K562 (cell line): ENCODE measurements at regions not wholly inside any gene's neighbourhood (a gene's known extent, or its start where the extent isn't known, plus 50 kb on each side); places are given as distances from the start of the nearest gene placed in this dataset.

Experiments used
- CBX2 ChIP-seq: fragments of 200-600 bp; sonication (generic); IDR thresholded peaks from one replicate; pipeline ENCODE4 v1.6.1; 2012; ENCODE audit warnings: mild to moderate bottlenecking, low read length, inconsistent platforms; ENCODE audit not compliant: insufficient read depth, poor library complexity, severe bottlenecking
- DDX20 ChIP-seq: fragments of 450-650 bp; IDR thresholded peaks from 2 replicates; pipeline ENCODE4 v1.6.1; 2016; ENCODE audit warnings: missing genetic modification characterization, low read depth, mild to moderate bottlenecking, missing compliant biosample characterization, moderate library complexity
- FOXK2 ChIP-seq, 2 experiments: fragments of 450-650 bp; IDR thresholded peaks in 1 of 2; conservative IDR thresholded peaks in 1 of 2; 2 replicates each; pipeline ENCODE4 v1.6.1; 2016; ENCODE audit warnings: low read depth in 2 of 2, mild to moderate bottlenecking in 1 of 2
- MAFG ChIP-seq: fragments of 450-650 bp; conservative IDR thresholded peaks from 2 replicates; pipeline ENCODE4 v1.6.1; 2016; ENCODE audit warnings: missing genetic modification characterization, missing compliant biosample characterization
- NR3C1 ChIP-seq: sonication (generic); formaldehyde crosslinking; IDR thresholded peaks from 2 replicates; pipeline ENCODE4 v1.8.1; 2022; ENCODE audit warnings: missing genetic modification reagents
- NRF1 ChIP-seq, 2 experiments: fragments of 450-650 bp; IDR thresholded peaks in 1 of 2; conservative IDR thresholded peaks in 1 of 2; 2 replicates each; pipeline ENCODE4 v1.6.1; 2014; ENCODE audit warnings: mild to moderate bottlenecking in 2 of 2
- PML ChIP-seq: IDR thresholded peaks from 2 replicates; pipeline ENCODE4 v1.6.1; 2012; ENCODE audit warnings: low read length, inconsistent platforms
- POLR2H ChIP-seq: IDR thresholded peaks from 2 replicates; pipeline ENCODE4 v1.6.1; 2016; ENCODE audit warnings: missing genetic modification characterization, low read depth, mild to moderate bottlenecking, control low read depth, missing compliant biosample characterization, moderate library complexity
- RBBP5 ChIP-seq: fragments of 200-600 bp; sonication (generic); IDR thresholded peaks from 2 replicates; pipeline ENCODE4 v1.6.1; 2012; ENCODE audit warnings: borderline replicate concordance, mild to moderate bottlenecking, low read length, control low read depth, inconsistent platforms; ENCODE audit not compliant: insufficient read depth, poor library complexity, severe bottlenecking
- RFX5 ChIP-seq: IDR thresholded peaks from 2 replicates; pipeline ENCODE4 v1.6.1; 2011; ENCODE audit warnings: low read depth, mild to moderate bottlenecking, improper control_type of control experiment, low read length
- TEAD2 ChIP-seq: fragments of 450-650 bp; IDR thresholded peaks from 2 replicates; pipeline ENCODE4 v1.6.1; 2016; ENCODE audit warnings: missing genetic modification characterization, control low read depth, missing compliant biosample characterization
- TEAD4 ChIP-seq, 2 experiments: sonication (generic) in 1 of 2; formaldehyde crosslinking in 1 of 2; IDR thresholded peaks; 2 replicates each; pipeline versions ENCODE4 v1.6.1 to v1.8.0; 2012 to 2022; ENCODE audit warnings: borderline replicate concordance in 1 of 2, inconsistent platforms in 1 of 2, low read length in 1 of 2, mild to moderate bottlenecking in 1 of 2, missing genetic modification reagents in 1 of 2
- ZBTB17 ChIP-seq: fragments of 450-650 bp; formaldehyde crosslinking; IDR thresholded peaks from 2 replicates; pipeline ENCODE4 v1.4.0; 2020; ENCODE audit warnings: mild to moderate bottlenecking
- TF ChIP-seq, protein P1 (sequence below): fragments of 450-650 bp; formaldehyde crosslinking; conservative IDR thresholded peaks from 2 replicates; pipeline ENCODE4 v1.4.0; 2022; ENCODE audit warnings: mild to moderate bottlenecking, missing genetic modification characterization
- TF ChIP-seq, protein P2 (sequence below): fragments of 150-350 bp; IDR thresholded peaks from 2 replicates; pipeline ENCODE4 v1.6.1; 2014; ENCODE audit warnings: low read depth, mild to moderate bottlenecking, low read length, borderline replicate concordance
- TF ChIP-seq, protein P3 (sequence below): fragments of 250-450 bp; sonication (Bioruptor Pico); IDR thresholded peaks from 2 replicates; pipeline ENCODE4 v1.4.0; 2020; ENCODE audit warnings: mild to moderate bottlenecking, moderate library complexity

DNA sequence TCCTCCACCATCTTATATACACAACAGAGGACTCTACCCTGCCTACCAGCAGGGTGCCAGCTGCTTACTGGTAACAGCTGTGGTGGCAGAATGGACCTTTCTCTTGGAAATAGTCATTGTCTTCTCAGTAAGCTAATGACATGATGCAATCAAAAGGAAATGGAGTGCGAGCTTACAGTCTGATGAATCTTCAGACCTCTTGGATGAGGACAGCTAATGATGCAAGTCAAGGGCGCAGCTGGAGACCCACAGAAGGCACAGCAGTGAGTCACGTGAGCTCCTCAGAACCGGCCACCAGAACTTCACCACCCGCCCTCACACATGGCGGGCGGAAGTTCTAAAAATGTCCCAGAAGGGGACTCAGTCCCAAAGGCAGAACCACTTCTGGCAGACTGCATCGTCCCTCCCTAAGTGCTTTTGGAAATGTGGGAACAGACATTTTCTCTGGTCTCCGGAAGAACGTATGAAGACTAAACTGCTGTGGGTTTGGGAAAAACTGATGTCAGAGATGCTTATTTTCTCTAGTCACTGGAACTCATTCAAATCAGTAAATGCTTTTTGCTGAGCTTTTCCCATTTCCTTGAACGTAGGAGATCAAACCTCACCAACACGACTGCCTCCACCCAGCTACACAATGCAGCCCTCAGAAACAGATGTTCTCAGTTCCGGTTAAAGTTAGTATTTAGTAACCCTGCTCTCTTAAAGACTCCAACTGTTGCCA, 96.4 kb downstream of the FAS start (continued):
- TF ChIP-seq RFX5 (no peak), TEAD2 (tag) (no peak), FOXK2 (conservative IDR thresholded peaks at IDR 0.05 in 1 of 2, IDR thresholded peaks at IDR 0.05 in 1 of 2; ENCODE audit: low read depth in 2 of 2) (no peak), RBBP5 (no peak), ZBTB17 (no peak), NRF1 (conservative IDR thresholded peaks at IDR 0.05 in 1 of 2, IDR thresholded peaks at IDR 0.05 in 1 of 2) (no peak), PML (no peak), DDX20 (peak; percentile 32; the same call in 1 of the 2 replicates), POLR2H (tag) (peak; percentile 69), TEAD4 (IDR thresholded peaks at IDR 0.05; ENCODE audit: low read length) (no peak), TEAD4 (CRISPR knock-in tag; IDR thresholded peaks at IDR 0.05; ENCODE audit: borderline replicate concordance) (no peak), MAFG (tag) (peak; percentile 5; the same call in 1 of the 2 replicates), NR3C1 (CRISPR knock-in tag) (no peak), CBX2 (no peak)
- TF ChIP-seq, protein P1, sequence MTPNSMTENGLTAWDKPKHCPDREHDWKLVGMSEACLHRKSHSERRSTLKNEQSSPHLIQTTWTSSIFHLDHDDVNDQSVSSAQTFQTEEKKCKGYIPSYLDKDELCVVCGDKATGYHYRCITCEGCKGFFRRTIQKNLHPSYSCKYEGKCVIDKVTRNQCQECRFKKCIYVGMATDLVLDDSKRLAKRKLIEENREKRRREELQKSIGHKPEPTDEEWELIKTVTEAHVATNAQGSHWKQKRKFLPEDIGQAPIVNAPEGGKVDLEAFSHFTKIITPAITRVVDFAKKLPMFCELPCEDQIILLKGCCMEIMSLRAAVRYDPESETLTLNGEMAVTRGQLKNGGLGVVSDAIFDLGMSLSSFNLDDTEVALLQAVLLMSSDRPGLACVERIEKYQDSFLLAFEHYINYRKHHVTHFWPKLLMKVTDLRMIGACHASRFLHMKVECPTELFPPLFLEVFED: 0 out of 2 replicates have a peak, but pooled peaks have one; percentile 7
- TF ChIP-seq, protein P2, sequence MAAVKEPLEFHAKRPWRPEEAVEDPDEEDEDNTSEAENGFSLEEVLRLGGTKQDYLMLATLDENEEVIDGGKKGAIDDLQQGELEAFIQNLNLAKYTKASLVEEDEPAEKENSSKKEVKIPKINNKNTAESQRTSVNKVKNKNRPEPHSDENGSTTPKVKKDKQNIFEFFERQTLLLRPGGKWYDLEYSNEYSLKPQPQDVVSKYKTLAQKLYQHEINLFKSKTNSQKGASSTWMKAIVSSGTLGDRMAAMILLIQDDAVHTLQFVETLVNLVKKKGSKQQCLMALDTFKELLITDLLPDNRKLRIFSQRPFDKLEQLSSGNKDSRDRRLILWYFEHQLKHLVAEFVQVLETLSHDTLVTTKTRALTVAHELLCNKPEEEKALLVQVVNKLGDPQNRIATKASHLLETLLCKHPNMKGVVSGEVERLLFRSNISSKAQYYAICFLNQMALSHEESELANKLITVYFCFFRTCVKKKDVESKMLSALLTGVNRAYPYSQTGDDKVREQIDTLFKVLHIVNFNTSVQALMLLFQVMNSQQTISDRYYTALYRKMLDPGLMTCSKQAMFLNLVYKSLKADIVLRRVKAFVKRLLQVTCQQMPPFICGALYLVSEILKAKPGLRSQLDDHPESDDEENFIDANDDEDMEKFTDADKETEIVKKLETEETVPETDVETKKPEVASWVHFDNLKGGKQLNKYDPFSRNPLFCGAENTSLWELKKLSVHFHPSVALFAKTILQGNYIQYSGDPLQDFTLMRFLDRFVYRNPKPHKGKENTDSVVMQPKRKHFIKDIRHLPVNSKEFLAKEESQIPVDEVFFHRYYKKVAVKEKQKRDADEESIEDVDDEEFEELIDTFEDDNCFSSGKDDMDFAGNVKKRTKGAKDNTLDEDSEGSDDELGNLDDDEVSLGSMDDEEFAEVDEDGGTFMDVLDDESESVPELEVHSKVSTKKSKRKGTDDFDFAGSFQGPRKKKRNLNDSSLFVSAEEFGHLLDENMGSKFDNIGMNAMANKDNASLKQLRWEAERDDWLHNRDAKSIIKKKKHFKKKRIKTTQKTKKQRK: no peak
- TF ChIP-seq, protein P3, sequence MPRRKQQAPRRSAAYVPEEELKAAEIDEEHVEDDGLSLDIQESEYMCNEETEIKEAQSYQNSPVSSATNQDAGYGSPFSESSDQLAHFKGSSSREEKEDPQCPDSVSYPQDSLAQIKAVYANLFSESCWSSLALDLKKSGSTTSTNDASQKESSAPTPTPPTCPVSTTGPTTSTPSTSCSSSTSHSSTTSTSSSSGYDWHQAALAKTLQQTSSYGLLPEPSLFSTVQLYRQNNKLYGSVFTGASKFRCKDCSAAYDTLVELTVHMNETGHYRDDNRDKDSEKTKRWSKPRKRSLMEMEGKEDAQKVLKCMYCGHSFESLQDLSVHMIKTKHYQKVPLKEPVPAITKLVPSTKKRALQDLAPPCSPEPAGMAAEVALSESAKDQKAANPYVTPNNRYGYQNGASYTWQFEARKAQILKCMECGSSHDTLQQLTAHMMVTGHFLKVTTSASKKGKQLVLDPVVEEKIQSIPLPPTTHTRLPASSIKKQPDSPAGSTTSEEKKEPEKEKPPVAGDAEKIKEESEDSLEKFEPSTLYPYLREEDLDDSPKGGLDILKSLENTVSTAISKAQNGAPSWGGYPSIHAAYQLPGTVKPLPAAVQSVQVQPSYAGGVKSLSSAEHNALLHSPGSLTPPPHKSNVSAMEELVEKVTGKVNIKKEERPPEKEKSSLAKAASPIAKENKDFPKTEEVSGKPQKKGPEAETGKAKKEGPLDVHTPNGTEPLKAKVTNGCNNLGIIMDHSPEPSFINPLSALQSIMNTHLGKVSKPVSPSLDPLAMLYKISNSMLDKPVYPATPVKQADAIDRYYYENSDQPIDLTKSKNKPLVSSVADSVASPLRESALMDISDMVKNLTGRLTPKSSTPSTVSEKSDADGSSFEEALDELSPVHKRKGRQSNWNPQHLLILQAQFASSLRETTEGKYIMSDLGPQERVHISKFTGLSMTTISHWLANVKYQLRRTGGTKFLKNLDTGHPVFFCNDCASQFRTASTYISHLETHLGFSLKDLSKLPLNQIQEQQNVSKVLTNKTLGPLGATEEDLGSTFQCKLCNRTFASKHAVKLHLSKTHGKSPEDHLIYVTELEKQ (CRISPR knock-in tag): no peak
